Trophoblast cell (in vitro differentiated cells and primary cell): ENCODE measurements at regions not wholly inside any gene's neighbourhood (a gene's known extent, or its start where the extent isn't known, plus 50 kb on each side); places are given as distances from the start of the nearest gene placed in this dataset.

Source experiments
- DNase-seq, 2 donors: peaks; one replicate each; pipeline ENCODE4 v3.0.0-alpha.2; 2016
- H2AFZ ChIP-seq: 2 replicates; pipeline ENCODE4 v1.6.1; 2013; ENCODE audit warnings: low read length, moderate library complexity, mild to moderate bottlenecking; ENCODE audit not compliant: insufficient read depth, poor library complexity
- H2AK5ac ChIP-seq: 2 replicates; pipeline ENCODE4 v1.6.1; 2013; ENCODE audit warnings: mild to moderate bottlenecking, low read length
- H2BK120ac ChIP-seq: 2 replicates; pipeline ENCODE4 v1.6.1; 2013; ENCODE audit warnings: low read length, mild to moderate bottlenecking, moderate library complexity; ENCODE audit not compliant: insufficient read depth, poor library complexity
- H2BK12ac ChIP-seq: 2 replicates; pipeline ENCODE4 v1.6.1; 2013; ENCODE audit warnings: mild to moderate bottlenecking, low read length, moderate library complexity
- H2BK5ac ChIP-seq: 2 replicates; pipeline ENCODE4 v1.6.1; 2013; ENCODE audit warnings: low read length, low read depth, moderate library complexity, mild to moderate bottlenecking; ENCODE audit not compliant: poor library complexity
- H3K14ac ChIP-seq: 2 replicates; pipeline ENCODE4 v1.6.1; 2013; ENCODE audit warnings: mild to moderate bottlenecking, low read length
- H3K18ac ChIP-seq: 2 replicates; pipeline ENCODE4 v1.6.1; 2013; ENCODE audit warnings: mild to moderate bottlenecking, low read length
- H3K23ac ChIP-seq: 2 replicates; pipeline ENCODE4 v1.6.1; 2013; ENCODE audit warnings: low read length
- H3K27ac ChIP-seq: 2 replicates; pipeline ENCODE4 v1.5.1; 2013; ENCODE audit warnings: low read depth, mild to moderate bottlenecking, inconsistent platforms, low read length, moderate library complexity
- H3K27me3 ChIP-seq: 2 replicates; pipeline ENCODE4 v1.6.1; 2013; ENCODE audit warnings: inconsistent platforms, mild to moderate bottlenecking, low read length, moderate library complexity; ENCODE audit not compliant: insufficient read depth
- H3K36me3 ChIP-seq, 2 experiments: 1 replicate in 1 of 2; 2 replicates in 1 of 2; pipeline ENCODE4 v1.6.1; 2013; ENCODE audit warnings: low read length in 2 of 2, mild to moderate bottlenecking in 2 of 2, moderate library complexity in 1 of 2; ENCODE audit not compliant: insufficient read depth in 2 of 2, control insufficient read depth in 1 of 2
- H3K4ac ChIP-seq: 2 replicates; pipeline ENCODE4 v1.6.1; 2013; ENCODE audit warnings: low read depth, mild to moderate bottlenecking, low read length, moderate library complexity
- H3K4me1 ChIP-seq, 2 experiments: 1 replicate in 1 of 2; 2 replicates in 1 of 2; pipeline ENCODE4 v1.6.1; 2013; ENCODE audit warnings: low read length in 2 of 2, mild to moderate bottlenecking in 2 of 2, moderate library complexity in 1 of 2; ENCODE audit not compliant: insufficient read depth in 2 of 2, control insufficient read depth in 1 of 2
- H3K4me2 ChIP-seq: 2 replicates; pipeline ENCODE4 v1.6.1; 2013; ENCODE audit warnings: inconsistent platforms, mild to moderate bottlenecking, low read length, moderate library complexity
- H3K4me3 ChIP-seq: 2 replicates; pipeline ENCODE4 v1.5.1; 2013; ENCODE audit warnings: mild to moderate bottlenecking, low read depth, low read length, inconsistent platforms
- H3K79me1 ChIP-seq: one replicate; pipeline ENCODE4 v1.6.1; 2013; ENCODE audit warnings: low read length
- H3K79me2 ChIP-seq: 2 replicates; pipeline ENCODE4 v1.6.1; 2013; ENCODE audit warnings: low read length, mild to moderate bottlenecking; ENCODE audit not compliant: control insufficient read depth, insufficient read depth, poor library complexity
- H3K9ac ChIP-seq: 2 replicates; pipeline ENCODE4 v1.6.1; 2013; ENCODE audit warnings: mild to moderate bottlenecking, low read length
- H3K9me3 ChIP-seq: 2 replicates; pipeline ENCODE4 v1.6.1; 2013; ENCODE audit warnings: low read depth, mild to moderate bottlenecking, control low read depth, inconsistent platforms, low read length; ENCODE audit not compliant: insufficient read depth
- H4K12ac ChIP-seq: 2 replicates; pipeline ENCODE4 v1.6.1; 2013; ENCODE audit warnings: low read depth, mild to moderate bottlenecking, low read length, moderate library complexity
- H4K8ac ChIP-seq: 2 replicates; pipeline ENCODE4 v1.6.1; 2013; ENCODE audit warnings: low read depth, mild to moderate bottlenecking, low read length, moderate library complexity
- H4K91ac ChIP-seq: one replicate; pipeline ENCODE4 v1.6.1; 2013; ENCODE audit warnings: low read depth, mild to moderate bottlenecking, low read length, moderate library complexity
- WGBS: extraction: QIAGEN DNeasy Blood & Tissue Kit; methylation state at CpG from one replicate; pipeline ENCODE4 v1.1.7; 2013; ENCODE audit warnings: missing lambda C conversion rate; ENCODE audit not compliant: insufficient read length, insufficient coverage; ENCODE audit errors: extremely low coverage; 5-methylcytosine and 5-hydroxymethylcytosine counted together

GRCh38 chr2:44101246-44101645 is 67.4 kb upstream of the PPM1B start:
- Histone ChIP-seq H3K79me2 (no peaks in the 10 kb centered on the region), H3K9ac (no peak overlapping the region), H3K27me3 (no peaks in the 10 kb centered on the region), H3K4me2 (no peak overlapping the region), H3K4me3 (no peak overlapping the region), H3K18ac (no peak overlapping the region), H3K27ac (no peak overlapping the region), H3K79me1 (no peaks in the 10 kb centered on the region), H3K14ac (no peak overlapping the region), H2AFZ (no peak overlapping the region), H4K8ac (no peak overlapping the region), H3K36me3 (no peaks in the 10 kb centered on the region), H3K4ac (no peak overlapping the region), H4K91ac (no peak overlapping the region), H3K9me3 (no peaks in the 10 kb centered on the region), H2BK12ac (no peak overlapping the region), H4K12ac (no peak overlapping the region), H2AK5ac (no peak overlapping the region), H2BK120ac (no peak overlapping the region), H2BK5ac (no peak overlapping the region), H3K4me1 (no peaks in the 10 kb centered on the region), H3K23ac (no peak overlapping the region)
- WGBS: no CpG with 5 or more reads among the region's 1 CpG
- no peak for DNase-seq

GRCh38 chr2:44102790-44103562 is 65.7 kb upstream of the PPM1B start:
- no peak overlapping the region for H2AFZ ChIP-seq
- H4K12ac ChIP-seq: no peak overlapping the region
- H2BK5ac ChIP-seq: no peak overlapping the region
- DNase-seq: no peak
- no peak overlapping the region for H2BK120ac ChIP-seq
- H3K79me2 ChIP-seq: no peaks in the 10 kb centered on the region
- no peak overlapping the region for H2AK5ac ChIP-seq
- H3K79me1 ChIP-seq: peaks cover 3% of the 10 kb centered on the region
- no peak overlapping the region for H4K91ac ChIP-seq
- H3K4ac ChIP-seq: no peak overlapping the region
- H3K4me3 ChIP-seq: no peak overlapping the region
- H3K23ac ChIP-seq: no peak overlapping the region
- no peaks in the 10 kb centered on the region for H3K27me3 ChIP-seq
- H3K27ac ChIP-seq: no peak overlapping the region
- H3K36me3 ChIP-seq: no peaks in the 10 kb centered on the region
- no peak overlapping the region for H3K18ac ChIP-seq
- no CpG with 5 or more reads among the region's 8 CpGs for WGBS
- no peaks in the 10 kb centered on the region for H3K9me3 ChIP-seq
- no peaks in the 10 kb centered on the region for H3K4me1 ChIP-seq
- no peak overlapping the region for H4K8ac ChIP-seq
- no peak overlapping the region for H3K9ac ChIP-seq
- H2BK12ac ChIP-seq: no peak overlapping the region
- no peak overlapping the region for H3K4me2 ChIP-seq
- no peak overlapping the region for H3K14ac ChIP-seq

DNA sequence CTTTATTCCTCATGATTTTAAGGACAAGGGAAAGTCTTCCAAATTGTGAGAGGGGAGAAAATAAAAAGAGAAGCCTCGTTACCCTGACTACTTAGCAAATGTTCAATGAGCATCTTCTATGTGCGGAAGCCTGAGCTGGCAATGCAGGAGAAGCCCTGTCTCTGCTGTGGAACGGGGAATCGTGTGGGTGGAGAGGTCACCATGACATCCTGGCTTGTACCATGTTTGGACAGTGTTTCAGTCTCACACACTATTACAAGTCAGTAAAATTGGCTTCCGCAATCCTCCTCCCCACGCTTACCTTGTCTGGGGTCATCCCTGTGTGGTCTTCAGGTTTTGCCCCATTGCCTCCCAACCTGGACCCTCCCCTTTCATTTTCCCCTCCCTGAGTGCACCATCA is 65.0 kb upstream of the PPM1B start:
- Histone ChIP-seq H2AFZ (no peak overlapping the region), H3K18ac (no peak overlapping the region), H3K14ac (no peak overlapping the region), H4K91ac (no peak overlapping the region), H3K23ac (no peak overlapping the region), H3K9ac (no peak overlapping the region), H4K12ac (no peak overlapping the region), H3K27me3 (no peaks in the 10 kb centered on the region), H2BK5ac (no peak overlapping the region), H3K9me3 (no peaks in the 10 kb centered on the region), H2AK5ac (no peak overlapping the region), H4K8ac (no peak overlapping the region), H3K4me3 (no peak overlapping the region), H2BK120ac (no peak overlapping the region), H3K4ac (no peak overlapping the region), H2BK12ac (no peak overlapping the region), H3K4me1 (no peaks in the 10 kb centered on the region), H3K36me3 (no peaks in the 10 kb centered on the region), H3K79me2 (no peaks in the 10 kb centered on the region), H3K4me2 (no peak overlapping the region), H3K27ac (no peak overlapping the region), H3K79me1 (peaks cover 3% of the 10 kb centered on the region)
- WGBS: no CpG with 5 or more reads among the region's 6 CpGs
- no peak for DNase-seq

DNA sequence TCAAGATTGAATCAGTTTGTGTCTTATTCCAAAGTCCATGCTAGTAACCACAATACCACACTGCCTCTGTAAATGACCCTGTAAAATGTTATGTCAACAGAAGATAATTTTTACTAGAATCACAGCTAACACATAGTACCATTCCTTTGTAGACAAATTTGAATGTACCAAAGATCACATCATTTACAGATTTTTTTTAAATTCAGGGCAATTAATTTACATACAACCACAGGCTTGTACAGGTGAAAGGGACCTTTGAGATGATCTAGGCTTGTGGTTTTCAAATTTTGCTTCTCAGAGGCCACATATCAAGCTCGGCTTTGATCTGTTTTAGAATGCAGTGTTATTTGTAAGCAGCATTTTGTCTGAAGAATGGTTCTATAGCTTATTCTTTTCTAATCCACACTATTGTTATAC is 63.8 kb upstream of the PPM1B start:
- no peak overlapping the region for H2BK120ac ChIP-seq
- H3K4ac ChIP-seq: no peak overlapping the region
- H3K79me1 ChIP-seq: peaks cover 3% of the 10 kb centered on the region
- H3K9ac ChIP-seq: no peak overlapping the region
- no peak overlapping the region for H4K12ac ChIP-seq
- no peak overlapping the region for H3K18ac ChIP-seq
- no peak overlapping the region for H3K23ac ChIP-seq
- no peak overlapping the region for H3K4me2 ChIP-seq
- H2BK12ac ChIP-seq: no peak overlapping the region
- DNase-seq: no peak
- no peak overlapping the region for H2AFZ ChIP-seq
- H2AK5ac ChIP-seq: no peak overlapping the region
- no peak overlapping the region for H2BK5ac ChIP-seq
- no peaks in the 10 kb centered on the region for H3K27me3 ChIP-seq
- no peak overlapping the region for H3K14ac ChIP-seq
- H3K36me3 ChIP-seq: no peaks in the 10 kb centered on the region
- no peak overlapping the region for H3K27ac ChIP-seq
- no peaks in the 10 kb centered on the region for H3K4me1 ChIP-seq
- H4K8ac ChIP-seq: no peak overlapping the region
- H4K91ac ChIP-seq: no peak overlapping the region
- no peaks in the 10 kb centered on the region for H3K79me2 ChIP-seq
- H3K9me3 ChIP-seq: no peaks in the 10 kb centered on the region
- H3K4me3 ChIP-seq: no peak overlapping the region
- WGBS: no CpG with 5 or more reads among the region's 1 CpG
